HCT116 (cell line): ENCODE measurements at regions not wholly inside any gene's neighbourhood (a gene's known extent, or its start where the extent isn't known, plus 50 kb on each side); places are given as distances from the start of the nearest gene placed in this dataset.

ENCODE experiments used
- CBX3 ChIP-seq: IDR thresholded peaks from 2 replicates; pipeline ENCODE4 v1.6.1; 2012; ENCODE audit warnings: low read depth
- CTCF ChIP-seq, 3 experiments: fragments of 200-600 bp in 1 of 3; sonication (generic) in 1 of 3; IDR thresholded peaks in 2 of 3; conservative IDR thresholded peaks in 1 of 3; 2 replicates each; pipeline ENCODE4 v1.5.1; 2012 to 2017; ENCODE audit warnings: low read depth in 2 of 3, low read length in 2 of 3, antibody characterized with exemption in 1 of 3, borderline replicate concordance in 1 of 3, control low read depth in 1 of 3, mild to moderate bottlenecking in 1 of 3, mixed read lengths in 1 of 3, mixed run types in 1 of 3, moderate library complexity in 1 of 3; ENCODE audit not compliant: insufficient read depth in 1 of 3
- EZH2 ChIP-seq: fragments of 200-600 bp; sonication (generic); IDR thresholded peaks from 2 replicates; pipeline ENCODE4 v1.6.1; 2017; ENCODE audit warnings: antibody characterized with exemption, mixed run types
- MAX ChIP-seq: IDR thresholded peaks from 2 replicates; pipeline ENCODE4 v1.6.1; 2012
- POLR2A ChIP-seq: IDR thresholded peaks from 2 replicates; pipeline ENCODE4 v1.7.0; 2011; ENCODE audit warnings: borderline replicate concordance; ENCODE audit not compliant: insufficient read depth, insufficient read length; ENCODE audit errors: extremely low read depth
- POLR2AphosphoS5 ChIP-seq: IDR thresholded peaks from 2 replicates; pipeline ENCODE4 v1.6.1; 2011; ENCODE audit warnings: mild to moderate bottlenecking, low read depth, low read length, moderate library complexity
- RAD21 ChIP-seq: IDR thresholded peaks from 2 replicates; pipeline ENCODE4 v1.6.1; 2012; ENCODE audit warnings: low read depth, mild to moderate bottlenecking
- SRF ChIP-seq: IDR thresholded peaks from 2 replicates; pipeline ENCODE4 v1.6.1; 2012; ENCODE audit warnings: low read depth
- YY1 ChIP-seq: IDR thresholded peaks from 2 replicates; pipeline ENCODE4 v1.6.1; 2011; ENCODE audit warnings: low read length, low read depth, moderate library complexity, mild to moderate bottlenecking; ENCODE audit not compliant: insufficient replicate concordance; ENCODE audit errors: extremely low read depth
- ZBTB33 ChIP-seq: IDR thresholded peaks from 2 replicates; pipeline ENCODE4 v1.6.1; 2011; ENCODE audit warnings: mild to moderate bottlenecking, low read length, moderate library complexity; ENCODE audit not compliant: insufficient replicate concordance; ENCODE audit errors: extremely low read depth
- ZNF274 ChIP-seq: fragments of 200-500 bp; sonication (Bioruptor generic); IDR thresholded peaks from 2 replicates; pipeline ENCODE4 v1.6.1; 2014; ENCODE audit warnings: mild to moderate bottlenecking, low read depth, low read length, inconsistent platforms

GRCh38 chr7:153383781-153384180 lies 624.2 kb downstream of the ACTR3B start:
- no peak for TF ChIP-seq RAD21
- TF ChIP-seq MAX, result no peak
- no peak for TF ChIP-seq POLR2A
- no peak for TF ChIP-seq CTCF (IDR thresholded peaks at IDR 0.05 in 2 of 3, conservative IDR thresholded peaks at IDR 0.05 in 1 of 3; ENCODE audit: borderline replicate concordance in 1 of 3, insufficient read depth in 1 of 3, low read depth in 2 of 3, low read length in 2 of 3)
- no peak for TF ChIP-seq EZH2
- no peak for TF ChIP-seq POLR2AphosphoS5
- TF ChIP-seq SRF, result no peak
- no peak for TF ChIP-seq ZNF274
- no peak for TF ChIP-seq CBX3
- no peak for TF ChIP-seq ZBTB33
- no peak for TF ChIP-seq YY1
